ENCODE measurements at regions not wholly inside any gene's neighbourhood (a gene's known extent, or its start where the extent isn't known, plus 50 kb on each side); places are given as distances from the start of the nearest gene placed in this dataset.

DNA sequence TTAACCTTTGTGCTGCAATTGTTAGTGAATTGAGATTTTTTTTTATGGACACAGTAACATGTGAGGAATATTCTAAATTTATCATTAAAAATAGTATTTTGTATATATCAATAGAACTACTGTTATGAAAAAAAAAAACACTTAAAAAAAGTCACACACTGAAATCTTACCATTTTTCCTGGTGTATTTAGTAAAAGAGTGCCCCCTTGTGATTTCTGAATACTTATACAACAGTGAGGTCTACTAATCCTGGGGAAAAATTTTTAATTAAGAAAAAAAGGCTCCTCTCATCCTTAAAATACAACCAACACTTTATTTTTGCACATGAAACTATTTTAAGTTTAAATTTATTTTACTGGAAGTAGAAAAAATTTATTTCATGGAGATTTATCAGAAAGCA lies 56.4 kb upstream of the SPOCK3 start:
- TF ChIP-seq, protein P1, sequence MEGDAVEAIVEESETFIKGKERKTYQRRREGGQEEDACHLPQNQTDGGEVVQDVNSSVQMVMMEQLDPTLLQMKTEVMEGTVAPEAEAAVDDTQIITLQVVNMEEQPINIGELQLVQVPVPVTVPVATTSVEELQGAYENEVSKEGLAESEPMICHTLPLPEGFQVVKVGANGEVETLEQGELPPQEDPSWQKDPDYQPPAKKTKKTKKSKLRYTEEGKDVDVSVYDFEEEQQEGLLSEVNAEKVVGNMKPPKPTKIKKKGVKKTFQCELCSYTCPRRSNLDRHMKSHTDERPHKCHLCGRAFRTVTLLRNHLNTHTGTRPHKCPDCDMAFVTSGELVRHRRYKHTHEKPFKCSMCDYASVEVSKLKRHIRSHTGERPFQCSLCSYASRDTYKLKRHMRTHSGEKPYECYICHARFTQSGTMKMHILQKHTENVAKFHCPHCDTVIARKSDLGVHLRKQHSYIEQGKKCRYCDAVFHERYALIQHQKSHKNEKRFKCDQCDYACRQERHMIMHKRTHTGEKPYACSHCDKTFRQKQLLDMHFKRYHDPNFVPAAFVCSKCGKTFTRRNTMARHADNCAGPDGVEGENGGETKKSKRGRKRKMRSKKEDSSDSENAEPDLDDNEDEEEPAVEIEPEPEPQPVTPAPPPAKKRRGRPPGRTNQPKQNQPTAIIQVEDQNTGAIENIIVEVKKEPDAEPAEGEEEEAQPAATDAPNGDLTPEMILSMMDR (IDR thresholded peaks at IDR 0.05): no peak
- TF ChIP-seq, protein P2, sequence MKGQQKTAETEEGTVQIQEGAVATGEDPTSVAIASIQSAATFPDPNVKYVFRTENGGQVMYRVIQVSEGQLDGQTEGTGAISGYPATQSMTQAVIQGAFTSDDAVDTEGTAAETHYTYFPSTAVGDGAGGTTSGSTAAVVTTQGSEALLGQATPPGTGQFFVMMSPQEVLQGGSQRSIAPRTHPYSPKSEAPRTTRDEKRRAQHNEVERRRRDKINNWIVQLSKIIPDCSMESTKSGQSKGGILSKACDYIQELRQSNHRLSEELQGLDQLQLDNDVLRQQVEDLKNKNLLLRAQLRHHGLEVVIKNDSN (CRISPR knock-in tag; IDR thresholded peaks at IDR 0.05): no peak
- TF ChIP-seq ZNF263 (CRISPR knock-in tag; IDR thresholded peaks at IDR 0.05; ENCODE audit: low read depth) (no peak), TP53 (CRISPR knock-in tag; IDR thresholded peaks at IDR 0.05) (no peak), TEAD4 (CRISPR knock-in tag; IDR thresholded peaks at IDR 0.05) (no peak), SP1 (CRISPR knock-in tag; conservative IDR thresholded peaks at IDR 0.05) (no peak), PRRX2 (CRISPR knock-in tag; IDR thresholded peaks at IDR 0.05) (no peak)
- TF ChIP-seq, protein P3, sequence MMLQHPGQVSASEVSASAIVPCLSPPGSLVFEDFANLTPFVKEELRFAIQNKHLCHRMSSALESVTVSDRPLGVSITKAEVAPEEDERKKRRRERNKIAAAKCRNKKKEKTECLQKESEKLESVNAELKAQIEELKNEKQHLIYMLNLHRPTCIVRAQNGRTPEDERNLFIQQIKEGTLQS (CRISPR knock-in tag; conservative IDR thresholded peaks at IDR 0.05): no peak
